ENCODE measurements at regions not wholly inside any gene's neighbourhood (a gene's known extent, or its start where the extent isn't known, plus 50 kb on each side); places are given as distances from the start of the nearest gene placed in this dataset.
A peak's percentile ranks its signal among the peaks of the same experiment; 100 is the strongest.

GRCh38 chr13:79681069-79681468 lies 200.1 kb downstream of the NDFIP2 start:
- DNase-seq (ENCODE audit: extremely low spot score) = no peak
- POLR2A ChIA-PET = no interaction called here
- no peak for TF ChIP-seq CTCF (IDR thresholded peaks at IDR 0.05; ENCODE audit: control extremely low read depth, extremely low read depth, low read depth, missing control alignments)
- CTCF ChIA-PET = interaction anchor here (1.0 to 3.8 kb wide), 6 partner anchors 12 to 1337 kb away, joined by 3 to 34 read pairs (median 16); no protein-coding TSS in a partner anchor

DNA sequence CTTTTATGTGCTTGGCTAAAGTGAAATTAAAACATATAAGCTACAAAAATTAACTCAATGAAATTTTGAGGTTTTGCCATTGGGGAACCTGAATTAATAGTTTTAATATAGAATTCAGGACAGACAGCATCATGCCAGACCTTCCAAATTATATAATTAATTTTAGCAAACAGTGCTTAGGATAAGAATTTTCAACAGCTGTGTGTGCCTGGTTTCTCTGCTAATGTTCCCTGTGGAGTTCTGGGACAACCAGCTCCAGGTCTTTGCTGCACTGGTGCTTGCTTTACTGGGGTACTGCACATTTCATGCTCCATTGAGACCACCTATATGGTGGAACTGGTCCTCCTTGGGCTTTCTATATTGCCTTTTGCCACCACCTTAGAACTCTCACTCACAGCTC lies 199.5 kb downstream of the NDFIP2 start:
- DNase-seq (ENCODE audit: extremely low spot score) = no peak
- ChIA-PET POLR2A (no interaction called here), CTCF (interaction anchor here (0.7 to 3.8 kb wide), 12 partner anchors 8 to 1337 kb away, joined by 3 to 34 read pairs (median 6); no protein-coding TSS in a partner anchor)
- TF ChIP-seq CTCF (IDR thresholded peaks at IDR 0.05; ENCODE audit: control extremely low read depth, extremely low read depth, low read depth, missing control alignments) = no peak

- CTCF ChIA-PET = interaction anchor here (0.7 to 3.8 kb wide), 24 partner anchors 9 to 1340 kb away, joined by 3 to 34 read pairs (median 4); no protein-coding TSS in a partner anchor
- peak; percentile 12 for DNase-seq (ENCODE audit: extremely low spot score)
- POLR2A ChIA-PET = no interaction called here
- peak; percentile 86 for TF ChIP-seq CTCF (IDR thresholded peaks at IDR 0.05; ENCODE audit: control extremely low read depth, extremely low read depth, low read depth, missing control alignments)
These were observed 198.4 kb downstream of the NDFIP2 start for GRCh38 chr13:79679334-79679733.

DNA sequence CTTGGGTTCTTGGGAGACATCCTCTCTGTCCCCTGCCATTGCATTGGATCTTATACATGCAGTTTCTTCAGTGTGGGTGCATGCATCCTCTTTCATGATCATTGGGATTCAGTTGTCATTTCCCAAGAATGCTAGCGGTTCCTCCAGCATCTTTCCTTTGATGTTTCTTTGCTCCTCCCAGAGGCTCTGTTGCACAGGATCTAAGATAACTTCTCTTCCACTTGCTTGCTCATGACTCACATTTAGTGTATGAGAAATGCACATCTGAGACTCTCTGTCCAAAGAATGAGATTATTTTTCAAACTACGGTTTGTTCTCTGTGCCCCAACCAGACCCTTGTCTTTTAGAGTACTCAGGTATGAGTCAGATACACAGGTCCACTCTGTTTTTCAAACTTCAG lies 197.1 kb downstream of the NDFIP2 start:
- ChIA-PET CTCF (interaction anchor here (1.1 to 3.8 kb wide), 10 partner anchors 9 to 1339 kb away, joined by 4 to 34 read pairs (median 10); no protein-coding TSS in a partner anchor), POLR2A (no interaction called here)
- TF ChIP-seq CTCF (IDR thresholded peaks at IDR 0.05; ENCODE audit: control extremely low read depth, extremely low read depth, low read depth, missing control alignments) = no peak
- DNase-seq (ENCODE audit: extremely low spot score) = no peak

DNA sequence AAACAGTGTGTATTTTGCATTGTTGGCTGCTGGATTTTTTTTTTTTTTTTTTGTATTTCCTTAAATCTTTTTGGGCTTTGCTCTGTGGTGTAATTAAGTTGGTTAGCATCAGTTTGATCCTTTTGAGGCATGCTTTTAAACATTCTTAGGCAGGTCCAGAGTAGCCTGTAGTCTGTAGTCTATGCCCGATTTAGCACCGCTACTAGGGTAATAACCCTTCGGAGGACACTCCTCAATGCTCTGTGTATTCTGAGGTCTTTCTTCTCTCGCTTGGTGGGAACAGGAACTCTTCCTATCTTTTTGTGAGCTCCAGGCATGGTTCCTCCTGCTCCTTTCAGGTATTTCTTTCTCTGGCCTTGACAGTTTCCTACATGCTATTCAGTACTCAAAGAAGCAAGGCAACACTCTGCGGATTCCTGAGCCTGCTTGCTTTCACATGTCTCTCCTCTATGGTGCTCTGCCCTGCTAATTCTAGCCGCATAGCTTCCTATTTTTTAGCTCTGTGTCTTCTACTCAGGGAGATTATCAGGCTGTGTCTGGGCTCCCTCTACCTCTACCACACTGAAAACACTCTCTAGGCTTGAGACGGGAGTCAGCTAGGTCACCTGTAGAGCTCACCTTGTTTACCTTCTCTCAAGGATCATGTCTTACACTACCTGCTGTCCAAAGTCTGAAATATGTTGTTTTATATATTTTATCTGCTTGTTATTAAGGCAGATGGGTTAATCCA lies 195.1 kb downstream of the NDFIP2 start:
- no peak for DNase-seq (ENCODE audit: extremely low spot score)
- ChIA-PET CTCF (interaction anchor here (1.0 to 1.6 kb wide), 3 partner anchors 9 to 1342 kb away, joined by 3 to 5 read pairs (median 3); no protein-coding TSS in a partner anchor), POLR2A (no interaction called here)
- TF ChIP-seq CTCF (IDR thresholded peaks at IDR 0.05; ENCODE audit: control extremely low read depth, extremely low read depth, low read depth, missing control alignments) = no peak

DNA sequence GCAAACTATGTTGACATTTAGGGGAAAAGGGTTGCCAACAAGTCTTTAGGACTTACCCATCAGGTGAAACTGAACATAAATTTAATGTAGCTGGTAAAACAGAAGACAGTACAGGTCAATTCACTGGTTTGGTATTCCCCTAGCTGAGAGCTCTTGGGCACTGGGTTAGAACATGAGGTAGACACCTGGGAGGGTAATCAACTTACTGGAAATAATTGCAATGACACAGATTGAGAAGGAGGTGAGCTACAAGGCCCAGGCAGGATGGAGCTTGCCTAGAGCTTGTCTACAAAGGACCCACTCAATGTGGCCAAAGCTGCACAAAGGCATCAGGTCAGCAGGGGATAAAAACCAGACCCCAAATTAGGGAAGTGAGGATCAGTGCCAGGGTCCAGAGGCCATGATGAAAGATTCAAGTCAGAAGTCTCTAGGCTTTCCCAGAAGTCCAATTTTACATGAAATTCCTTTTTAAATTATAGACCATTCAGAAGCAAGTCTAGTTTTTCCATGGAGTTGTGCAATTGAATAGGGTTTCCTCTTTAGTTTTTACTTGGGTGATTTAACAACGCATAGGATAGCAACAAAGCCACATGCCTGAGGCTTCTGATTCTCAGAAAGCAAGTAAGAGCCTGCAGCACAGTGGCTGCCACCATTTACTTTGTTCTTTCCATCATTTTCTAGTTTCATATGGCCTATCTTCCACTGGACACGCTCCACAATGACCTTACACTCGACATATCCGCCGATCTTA lies 194.0 kb downstream of the NDFIP2 start:
- DNase-seq (ENCODE audit: extremely low spot score) = no peak
- TF ChIP-seq CTCF (IDR thresholded peaks at IDR 0.05; ENCODE audit: control extremely low read depth, extremely low read depth, low read depth, missing control alignments) = no peak
- ChIA-PET CTCF (interaction anchor here (0.6 to 1.6 kb wide), 4 partner anchors 8 to 1343 kb away, joined by 3 to 5 read pairs (median 3); no protein-coding TSS in a partner anchor), POLR2A (no interaction called here)
